CD4-positive, alpha-beta T cell treated with Interleukin-2 at 100 ng/mL for 4 hours (primary cell): ENCODE measurements at regions not wholly inside any gene's neighbourhood (a gene's known extent, or its start where the extent isn't known, plus 50 kb on each side); places are given as distances from the start of the nearest gene placed in this dataset.
A peak's percentile ranks its signal among the peaks of the same experiment; 100 is the strongest.
"Not testable (repeated sequence)": the region's sequence is repeated elsewhere in the genome, so short reads cannot be mapped to it uniquely, and the experiment has no call there.

Source experiments
- DNase-seq: peaks from one replicate; pipeline ENCODE4 v3.0.0-alpha.2; 2020; ENCODE audit warnings: low spot score

GRCh38 chr3:125916376-125916978 lies 52.5 kb upstream of the ROPN1B start:
- DNase-seq, result no peak

DNA sequence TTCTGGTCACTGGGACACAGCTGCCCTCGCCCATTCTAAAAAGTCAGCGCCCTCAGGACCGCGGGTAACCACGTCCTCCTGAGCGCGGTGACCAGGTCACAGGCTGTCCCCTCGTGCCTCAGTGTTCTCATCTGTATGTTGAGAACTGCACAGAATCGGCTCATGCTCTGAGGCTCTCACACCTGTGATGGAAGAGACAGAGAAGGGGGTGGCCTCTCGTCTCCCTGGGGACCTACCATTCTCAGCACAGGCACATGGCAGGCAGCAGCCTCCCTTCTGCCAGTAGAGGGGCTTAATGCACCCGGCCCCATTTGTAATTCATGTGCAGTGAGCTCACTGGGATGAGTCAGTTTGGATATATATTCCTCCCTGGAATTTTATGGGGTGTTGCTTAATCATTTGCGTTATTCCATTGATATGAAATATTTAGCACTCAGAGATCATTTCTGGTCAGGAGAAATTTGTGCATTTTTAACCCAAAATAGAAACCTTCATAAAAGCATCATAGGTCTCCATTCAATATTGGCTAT lies 51.9 kb upstream of the ROPN1B start:
- DNase-seq, result peak; percentile 7

- DNase-seq, result not testable (repeated sequence)
Observed at GRCh38 chr3:125918024-125918423, 51.0 kb upstream of the ROPN1B start.

DNA sequence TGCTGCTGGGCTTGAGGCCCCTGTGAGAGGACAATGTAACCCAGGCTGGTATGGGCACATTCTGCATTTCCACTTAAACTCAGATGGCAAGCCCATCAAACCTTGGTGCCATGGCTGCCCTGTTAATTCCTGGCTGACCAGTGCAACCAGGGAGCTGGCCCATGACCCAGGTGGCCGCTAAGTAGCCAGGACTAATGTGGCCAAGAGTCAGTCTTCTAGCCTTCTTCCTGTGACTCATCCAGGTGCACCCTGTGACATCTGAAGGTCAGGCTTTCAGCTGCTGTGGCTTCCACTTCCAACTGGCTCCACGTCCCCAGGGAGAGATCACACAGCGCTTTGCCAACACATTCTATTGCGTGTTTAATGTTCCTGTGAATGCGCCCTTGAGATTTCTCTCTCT lies 50.5 kb upstream of the ROPN1B start:
- not testable (repeated sequence) for DNase-seq

GRCh38 chr3:125918866-125919265 lies 50.1 kb upstream of the ROPN1B start:
- DNase-seq, result not testable (repeated sequence)
